Testis (tissue), 2 donors: ENCODE measurements at regions not wholly inside any gene's neighbourhood (a gene's known extent, or its start where the extent isn't known, plus 50 kb on each side); places are given as distances from the start of the nearest gene placed in this dataset.

Experiments
- DNase-seq: peaks from one replicate; pipeline ENCODE4 v3.0.0-alpha.2; 2019
- H3K27ac ChIP-seq, 2 donors: fragments of 200-600 bp; sonication (generic); one replicate each; pipeline ENCODE4 v1.5.1; 2019
- H3K27me3 ChIP-seq: fragments of 200-600 bp; sonication (generic); one replicate; pipeline ENCODE4 v1.5.1; 2019
- H3K36me3 ChIP-seq: fragments of 200-600 bp; sonication (generic); one replicate; pipeline ENCODE4 v1.5.1; 2017; ENCODE audit warnings: low read depth; ENCODE audit errors: missing control alignments
- H3K4me1 ChIP-seq: fragments of 200-600 bp; sonication (generic); one replicate; pipeline ENCODE4 v1.5.1; 2019
- H3K4me3 ChIP-seq, 2 donors: fragments of 200-600 bp; sonication (generic); one replicate each; pipeline ENCODE4 v1.5.1; 2017 to 2019
- H3K9me3 ChIP-seq: fragments of 200-600 bp; sonication (generic); one replicate; pipeline ENCODE4 v1.5.1; 2017
- CTCF ChIP-seq, 3 experiments: fragments of 450-650 bp in 2 of 3; fragments of 200-600 bp in 1 of 3; sonication (generic) in 1 of 3; IDR thresholded peaks; one replicate each; pipeline ENCODE4 v1.5.1; 2016 to 2019; ENCODE audit warnings: antibody characterized with exemption in 3 of 3, mild to moderate bottlenecking in 2 of 3, moderate library complexity in 1 of 3
- POLR2A ChIP-seq: fragments of 450-650 bp; IDR thresholded peaks from one replicate; pipeline ENCODE4 v1.6.1; 2017; ENCODE audit warnings: antibody characterized with exemption, mild to moderate bottlenecking, moderate library complexity
- WGBS, 2 donors: methylation state at CpG; one replicate each; pipeline ENCODE4 v1.1.5; 2018; 5-methylcytosine and 5-hydroxymethylcytosine counted together
- intact Hi-C: fragments of 100-400 bp; cut with DNase I; formaldehyde crosslinking; loops from one replicate; pipeline ENCODE4 v1.15.1; 2023; ENCODE audit warnings: low total_unique reads

DNA sequence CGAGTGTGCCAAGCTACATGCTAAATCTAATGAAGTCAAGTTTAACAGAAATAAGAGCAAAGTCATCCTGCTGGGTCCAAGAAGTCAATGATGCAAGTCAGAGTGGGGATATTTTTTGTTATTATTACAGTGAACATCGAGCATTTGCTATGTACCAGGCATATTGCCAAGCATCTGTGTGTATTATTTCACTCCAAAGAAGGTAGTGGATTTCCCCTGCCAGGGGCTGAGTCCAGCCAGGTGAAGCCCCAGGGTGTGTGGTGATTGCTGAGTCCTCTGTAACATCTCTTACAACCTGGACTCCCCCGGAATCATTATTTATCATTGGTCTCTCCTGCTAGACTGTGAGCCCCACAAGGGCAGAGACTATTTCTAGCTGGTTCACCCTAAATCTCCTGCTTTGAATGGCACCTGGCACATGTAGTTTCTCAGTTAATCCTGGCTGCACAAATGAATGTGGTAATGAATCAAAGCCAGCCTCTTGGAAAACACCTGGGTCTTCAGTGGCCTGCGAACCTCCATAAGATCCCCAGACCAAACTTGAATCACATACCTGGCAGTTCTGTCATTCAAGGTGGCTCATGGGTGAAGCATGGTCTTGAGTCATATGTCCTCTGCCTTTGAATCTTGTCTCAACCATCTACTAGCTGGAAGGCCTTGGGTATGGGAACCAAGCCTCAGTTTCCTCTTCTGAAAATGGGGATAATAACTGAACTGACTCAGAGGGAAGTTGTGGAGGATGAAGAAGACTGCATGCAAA is 549.2 kb downstream of the MIAT start:
- DNase-seq: no peak

DNA sequence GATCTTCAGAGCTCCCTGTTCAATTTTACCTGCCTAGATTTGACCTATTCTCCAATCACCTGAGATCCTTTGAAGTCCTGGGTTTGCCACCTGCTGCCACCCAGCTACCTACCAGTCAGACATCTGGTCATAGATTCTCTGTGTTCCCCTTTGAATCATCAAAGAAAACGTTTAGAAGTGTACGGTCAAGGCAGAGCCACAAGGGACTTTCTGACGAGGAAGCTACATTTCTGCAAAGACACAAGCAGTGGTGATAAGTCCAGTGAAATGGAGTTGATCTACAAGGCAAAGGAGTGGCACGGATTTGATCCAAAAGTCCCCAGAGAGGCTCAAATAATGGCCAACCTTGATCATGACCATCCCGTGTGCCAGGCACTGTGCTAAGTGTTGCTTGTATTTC is 549.9 kb downstream of the MIAT start:
- TF ChIP-seq CTCF (IDR thresholded peaks at IDR 0.05): no peak
- TF ChIP-seq POLR2A: no peak
- no peaks in the 10 kb centered on the region for H3K9me3 ChIP-seq
- H3K4me3 ChIP-seq: no peak overlapping the region
- H3K27me3 ChIP-seq: no peaks in the 10 kb centered on the region
- H3K36me3 ChIP-seq: no peaks in the 10 kb centered on the region
- 75 to 79% methylated on average over 5 of the region's 5 CpGs for WGBS, 2 donors
- intact Hi-C loops: no loop called here
- H3K4me1 ChIP-seq: no peaks in the 10 kb centered on the region
- H3K27ac ChIP-seq: no peak overlapping the region
- DNase-seq: no peak

More for the DNA sequence above, 549.2 kb downstream of the MIAT start:
- no peaks in the 10 kb centered on the region for H3K27me3 ChIP-seq
- 68 to 81% methylated on average over 4 of the region's 4 CpGs for WGBS, 2 donors
- H3K4me3 ChIP-seq: no peak overlapping the region
- H3K4me1 ChIP-seq: no peaks in the 10 kb centered on the region
- no peaks in the 10 kb centered on the region for H3K9me3 ChIP-seq
- H3K36me3 ChIP-seq: no peaks in the 10 kb centered on the region
- intact Hi-C loops: no loop called here
- no peak overlapping the region for H3K27ac ChIP-seq
- no peak for TF ChIP-seq CTCF (IDR thresholded peaks at IDR 0.05)
- TF ChIP-seq POLR2A: no peak

DNA sequence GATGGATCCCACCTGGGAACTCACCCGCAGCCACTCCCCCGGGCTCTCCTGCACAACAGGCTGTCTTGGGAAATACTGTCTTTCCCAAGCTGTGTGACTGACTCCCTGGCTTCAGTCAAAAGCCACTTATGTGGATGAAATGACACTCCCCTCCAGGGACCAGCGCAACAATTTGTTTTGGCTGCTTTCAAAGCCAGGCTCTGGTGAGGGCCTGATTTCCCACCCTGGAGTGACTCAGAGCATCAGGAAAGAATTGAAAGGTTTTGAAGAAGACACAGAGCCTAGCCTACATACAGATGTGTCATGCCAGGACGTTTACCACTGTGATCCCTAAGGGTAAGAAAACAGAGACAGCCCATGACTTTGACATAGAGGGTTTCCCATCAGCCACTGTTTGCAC is 550.5 kb downstream of the MIAT start:
- Histone ChIP-seq H3K4me3 (no peak overlapping the region), H3K4me1 (peaks cover 5% of the 10 kb centered on the region), H3K36me3 (no peaks in the 10 kb centered on the region), H3K27ac (no peak overlapping the region), H3K27me3 (no peaks in the 10 kb centered on the region), H3K9me3 (no peaks in the 10 kb centered on the region)
- intact Hi-C loops: no loop called here
- DNase-seq: no peak
- WGBS, 2 donors: 59 to 63% methylated on average over 4 of the region's 4 CpGs
- TF ChIP-seq CTCF (IDR thresholded peaks at IDR 0.05) (no peak), POLR2A (no peak)

- H3K4me1 ChIP-seq: peaks cover 7% of the 10 kb centered on the region
- intact Hi-C loops: no loop called here
- no peaks in the 10 kb centered on the region for H3K36me3 ChIP-seq
- H3K27me3 ChIP-seq: no peaks in the 10 kb centered on the region
- no peak overlapping the region for H3K4me3 ChIP-seq
- TF ChIP-seq CTCF (IDR thresholded peaks at IDR 0.05) (no peak), POLR2A (no peak)
- no peak overlapping the region for H3K27ac ChIP-seq
- no peaks in the 10 kb centered on the region for H3K9me3 ChIP-seq
- DNase-seq: no peak
- WGBS, 2 donors: 41 to 46% methylated on average over 10 of the region's 10 CpGs
Observed at GRCh38 chr22:27210111-27210730, 552.8 kb downstream of the MIAT start.

DNA sequence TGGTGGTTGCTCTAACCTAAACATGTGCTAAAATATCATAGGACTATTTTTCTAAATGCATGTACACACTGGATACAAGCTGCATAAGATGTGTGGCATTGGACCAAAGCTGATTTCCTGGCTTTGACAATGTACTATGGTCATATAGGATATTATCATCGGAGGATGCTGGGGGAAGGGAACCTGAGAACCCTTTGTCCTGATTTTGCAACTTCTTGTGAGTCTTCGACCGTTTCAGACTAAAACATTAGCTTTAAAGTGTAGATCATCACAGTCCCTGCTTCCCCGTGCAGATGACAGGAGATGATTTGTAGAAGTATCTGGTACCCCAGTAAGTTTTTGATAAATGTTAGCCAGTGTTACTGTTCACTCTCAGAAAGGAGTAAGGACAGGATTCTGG is 554.7 kb downstream of the MIAT start:
- Histone ChIP-seq H3K9me3 (no peaks in the 10 kb centered on the region), H3K27ac (no peak overlapping the region), H3K27me3 (no peaks in the 10 kb centered on the region), H3K4me3 (no peak overlapping the region), H3K36me3 (no peaks in the 10 kb centered on the region), H3K4me1 (peaks cover 7% of the 10 kb centered on the region)
- intact Hi-C loops: no loop called here
- TF ChIP-seq POLR2A (no peak), CTCF (IDR thresholded peaks at IDR 0.05) (no peak)
- DNase-seq: no peak
- WGBS, 2 donors: 72 to 73% methylated on average over 4 of the region's 4 CpGs
